ENCODE measurements at regions not wholly inside any gene's neighbourhood (a gene's known extent, or its start where the extent isn't known, plus 50 kb on each side); places are given as distances from the start of the nearest gene placed in this dataset.

GRCh38 chr2:128818704-128819491 is 500.2 kb upstream of the HS6ST1 start:
- DNase-seq: no peak
- in situ Hi-C loops (cut with HindIII; ENCODE audit: low pct_ligation_motif_present, low sequenced_read_pairs): no loop called here
- no peak overlapping the region for H3K4me3 ChIP-seq (ENCODE audit: low read depth, low read length)
- no peaks in the 10 kb centered on the region for H3K36me3 ChIP-seq (replicated peaks)
- TF ChIP-seq, protein P1, sequence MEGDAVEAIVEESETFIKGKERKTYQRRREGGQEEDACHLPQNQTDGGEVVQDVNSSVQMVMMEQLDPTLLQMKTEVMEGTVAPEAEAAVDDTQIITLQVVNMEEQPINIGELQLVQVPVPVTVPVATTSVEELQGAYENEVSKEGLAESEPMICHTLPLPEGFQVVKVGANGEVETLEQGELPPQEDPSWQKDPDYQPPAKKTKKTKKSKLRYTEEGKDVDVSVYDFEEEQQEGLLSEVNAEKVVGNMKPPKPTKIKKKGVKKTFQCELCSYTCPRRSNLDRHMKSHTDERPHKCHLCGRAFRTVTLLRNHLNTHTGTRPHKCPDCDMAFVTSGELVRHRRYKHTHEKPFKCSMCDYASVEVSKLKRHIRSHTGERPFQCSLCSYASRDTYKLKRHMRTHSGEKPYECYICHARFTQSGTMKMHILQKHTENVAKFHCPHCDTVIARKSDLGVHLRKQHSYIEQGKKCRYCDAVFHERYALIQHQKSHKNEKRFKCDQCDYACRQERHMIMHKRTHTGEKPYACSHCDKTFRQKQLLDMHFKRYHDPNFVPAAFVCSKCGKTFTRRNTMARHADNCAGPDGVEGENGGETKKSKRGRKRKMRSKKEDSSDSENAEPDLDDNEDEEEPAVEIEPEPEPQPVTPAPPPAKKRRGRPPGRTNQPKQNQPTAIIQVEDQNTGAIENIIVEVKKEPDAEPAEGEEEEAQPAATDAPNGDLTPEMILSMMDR (IDR thresholded peaks at IDR 0.05; ENCODE audit: low read depth, low read length, missing control alignments): no peak
- no peak overlapping the region for H3K27ac ChIP-seq
- H3K27me3 ChIP-seq (replicated peaks): no peaks in the 10 kb centered on the region

DNA sequence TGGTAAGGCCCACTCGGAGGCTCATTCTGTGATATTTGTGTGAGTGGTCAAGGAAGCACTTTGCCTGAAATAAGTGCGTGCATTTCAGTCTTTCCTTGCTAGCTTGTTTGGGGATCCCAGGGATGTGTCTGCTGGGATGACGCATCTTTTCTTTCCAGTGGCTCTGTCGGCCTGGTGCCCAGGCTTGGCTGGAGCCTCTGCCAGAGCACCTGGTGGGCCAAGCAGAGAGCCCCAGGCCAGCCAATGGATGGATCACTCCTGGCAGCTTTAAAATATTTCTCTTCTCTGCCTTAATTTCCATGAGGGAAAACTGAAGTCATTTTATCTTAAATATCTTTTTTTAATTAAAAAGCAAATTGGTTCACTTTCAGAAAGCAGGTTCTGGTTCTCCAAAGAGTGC is 501.8 kb upstream of the HS6ST1 start:
- no peak for DNase-seq
- no peaks in the 10 kb centered on the region for H3K27me3 ChIP-seq (replicated peaks)
- no peak overlapping the region for H3K4me3 ChIP-seq (ENCODE audit: low read depth, low read length)
- no peaks in the 10 kb centered on the region for H3K36me3 ChIP-seq (replicated peaks)
- H3K27ac ChIP-seq: no peak overlapping the region
- TF ChIP-seq, protein P1 (IDR thresholded peaks at IDR 0.05; ENCODE audit: low read depth, low read length, missing control alignments): no peak
- in situ Hi-C loops (cut with HindIII; ENCODE audit: low pct_ligation_motif_present, low sequenced_read_pairs): no loop called here

- TF ChIP-seq, protein P1 (IDR thresholded peaks at IDR 0.05; ENCODE audit: low read depth, low read length, missing control alignments): no peak
- no peak overlapping the region for H3K27ac ChIP-seq
- H3K36me3 ChIP-seq (replicated peaks): no peaks in the 10 kb centered on the region
- H3K27me3 ChIP-seq (replicated peaks): no peaks in the 10 kb centered on the region
- in situ Hi-C loops (cut with HindIII; ENCODE audit: low pct_ligation_motif_present, low sequenced_read_pairs): no loop called here
- H3K4me3 ChIP-seq (ENCODE audit: low read depth, low read length): no peak overlapping the region
- DNase-seq: no peak
These were observed 502.3 kb upstream of the HS6ST1 start for GRCh38 chr2:128821010-128821409.

DNA sequence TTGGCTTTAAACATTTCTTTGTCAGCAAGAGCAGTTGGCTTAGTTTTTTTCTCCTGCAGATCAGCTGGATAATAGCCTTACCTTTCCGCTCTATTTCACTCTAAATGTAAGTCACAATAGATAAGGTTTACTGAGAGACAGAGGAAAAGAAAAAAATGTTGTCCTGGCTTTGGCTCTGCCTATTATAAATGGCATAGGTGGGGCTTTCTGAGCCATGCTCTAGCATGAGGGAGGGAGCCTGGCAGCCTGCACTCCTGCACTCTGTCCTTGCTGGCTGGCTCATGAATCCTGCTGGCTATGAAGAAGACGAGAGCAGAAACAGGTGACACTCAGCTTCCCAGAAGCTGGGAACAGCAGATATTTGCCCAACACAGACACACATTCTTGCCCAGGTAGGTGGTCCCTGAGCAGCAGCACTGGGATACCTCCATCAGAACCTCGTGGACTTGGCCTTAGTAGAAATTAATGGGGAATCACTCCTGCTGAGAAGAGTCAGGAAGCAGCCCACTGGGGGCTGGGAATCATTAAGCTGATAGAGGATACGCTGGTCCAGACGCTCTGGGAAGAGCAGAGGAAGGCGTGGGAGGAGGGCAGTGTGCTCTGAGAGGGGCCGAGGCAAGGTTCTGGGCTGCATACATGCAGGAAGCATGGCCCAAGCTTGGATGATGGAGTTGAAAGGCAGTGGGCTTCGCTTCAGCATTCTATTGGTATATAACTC is 514.4 kb upstream of the HS6ST1 start:
- in situ Hi-C loops (cut with HindIII; ENCODE audit: low pct_ligation_motif_present, low sequenced_read_pairs): no loop called here
- Histone ChIP-seq H3K27me3 (replicated peaks) (no peaks in the 10 kb centered on the region), H3K36me3 (replicated peaks) (no peaks in the 10 kb centered on the region), H3K27ac (no peak overlapping the region), H3K4me3 (ENCODE audit: low read depth, low read length) (no peak overlapping the region)
- TF ChIP-seq, protein P1 (IDR thresholded peaks at IDR 0.05; ENCODE audit: low read depth, low read length, missing control alignments): no peak
- DNase-seq: no peak

GRCh38 chr2:128833664-128834027 is 515.0 kb upstream of the HS6ST1 start:
- H3K27ac ChIP-seq: no peak overlapping the region
- in situ Hi-C loops (cut with HindIII; ENCODE audit: low pct_ligation_motif_present, low sequenced_read_pairs): no loop called here
- no peak overlapping the region for H3K4me3 ChIP-seq (ENCODE audit: low read depth, low read length)
- no peak for DNase-seq
- H3K27me3 ChIP-seq (replicated peaks): no peaks in the 10 kb centered on the region
- TF ChIP-seq, protein P1 (IDR thresholded peaks at IDR 0.05; ENCODE audit: low read depth, low read length, missing control alignments): no peak
- H3K36me3 ChIP-seq (replicated peaks): no peaks in the 10 kb centered on the region

All from brain microvascular endothelial cell (primary cell).